ENCODE measurements at regions not wholly inside any gene's neighbourhood (a gene's known extent, or its start where the extent isn't known, plus 50 kb on each side); places are given as distances from the start of the nearest gene placed in this dataset.

- TF ChIP-seq, protein P1, sequence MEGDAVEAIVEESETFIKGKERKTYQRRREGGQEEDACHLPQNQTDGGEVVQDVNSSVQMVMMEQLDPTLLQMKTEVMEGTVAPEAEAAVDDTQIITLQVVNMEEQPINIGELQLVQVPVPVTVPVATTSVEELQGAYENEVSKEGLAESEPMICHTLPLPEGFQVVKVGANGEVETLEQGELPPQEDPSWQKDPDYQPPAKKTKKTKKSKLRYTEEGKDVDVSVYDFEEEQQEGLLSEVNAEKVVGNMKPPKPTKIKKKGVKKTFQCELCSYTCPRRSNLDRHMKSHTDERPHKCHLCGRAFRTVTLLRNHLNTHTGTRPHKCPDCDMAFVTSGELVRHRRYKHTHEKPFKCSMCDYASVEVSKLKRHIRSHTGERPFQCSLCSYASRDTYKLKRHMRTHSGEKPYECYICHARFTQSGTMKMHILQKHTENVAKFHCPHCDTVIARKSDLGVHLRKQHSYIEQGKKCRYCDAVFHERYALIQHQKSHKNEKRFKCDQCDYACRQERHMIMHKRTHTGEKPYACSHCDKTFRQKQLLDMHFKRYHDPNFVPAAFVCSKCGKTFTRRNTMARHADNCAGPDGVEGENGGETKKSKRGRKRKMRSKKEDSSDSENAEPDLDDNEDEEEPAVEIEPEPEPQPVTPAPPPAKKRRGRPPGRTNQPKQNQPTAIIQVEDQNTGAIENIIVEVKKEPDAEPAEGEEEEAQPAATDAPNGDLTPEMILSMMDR (IDR thresholded peaks at IDR 0.05; ENCODE audit: low read depth, low read length), result no peak
- H3K4me3 ChIP-seq (ENCODE audit: low read depth, low read length), result no peak overlapping the region
- DNase-seq (ENCODE audit: low read depth, low spot score), result no peak
- in situ Hi-C loops (cut with HindIII; ENCODE audit: low sequenced_read_pairs), result no loop called here
Observed at GRCh38 chr5:86806206-86806605, 188.5 kb downstream of the COX7C start.

- no peak overlapping the region for H3K4me3 ChIP-seq (ENCODE audit: low read depth, low read length)
- DNase-seq (ENCODE audit: low read depth, low spot score), result no peak
- in situ Hi-C loops (cut with HindIII; ENCODE audit: low sequenced_read_pairs), result no loop called here
- TF ChIP-seq, protein P1 (IDR thresholded peaks at IDR 0.05; ENCODE audit: low read depth, low read length), result no peak
Observed at GRCh38 chr5:86807046-86808031, 189.6 kb downstream of the COX7C start.

- no peak for DNase-seq (ENCODE audit: low read depth, low spot score)
- TF ChIP-seq, protein P1 (IDR thresholded peaks at IDR 0.05; ENCODE audit: low read depth, low read length), result no peak
- H3K4me3 ChIP-seq (ENCODE audit: low read depth, low read length), result no peak overlapping the region
- in situ Hi-C loops (cut with HindIII; ENCODE audit: low sequenced_read_pairs), result no loop called here
Observed at GRCh38 chr5:86814315-86814714, 196.6 kb downstream of the COX7C start.

DNA sequence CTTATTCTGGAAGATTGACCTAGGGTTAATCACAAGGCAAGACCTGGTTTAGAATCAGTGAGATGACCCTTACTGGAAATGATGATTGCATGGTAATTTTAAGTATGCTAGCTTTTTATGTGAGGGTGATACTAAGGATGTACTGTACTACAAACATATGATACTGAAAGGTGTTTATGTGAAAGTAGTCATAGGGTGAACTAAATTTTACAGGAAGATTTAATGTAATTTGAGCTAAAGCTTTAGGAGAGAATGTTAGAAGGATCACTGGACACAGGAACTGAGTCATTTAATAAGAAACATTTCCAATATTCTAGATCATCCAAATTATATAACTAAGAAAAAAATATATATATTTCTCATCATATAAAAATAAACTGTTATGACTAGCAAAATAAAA, 197.2 kb downstream of the COX7C start:
- H3K4me3 ChIP-seq (ENCODE audit: low read depth, low read length), result no peak overlapping the region
- in situ Hi-C loops (cut with HindIII; ENCODE audit: low sequenced_read_pairs), result no loop called here
- no peak for DNase-seq (ENCODE audit: low read depth, low spot score)
- TF ChIP-seq, protein P1 (IDR thresholded peaks at IDR 0.05; ENCODE audit: low read depth, low read length), result no peak

- no peak overlapping the region for H3K4me3 ChIP-seq (ENCODE audit: low read depth, low read length)
- in situ Hi-C loops (cut with HindIII; ENCODE audit: low sequenced_read_pairs), result no loop called here
- DNase-seq (ENCODE audit: low read depth, low spot score), result no peak
- TF ChIP-seq, protein P1 (IDR thresholded peaks at IDR 0.05; ENCODE audit: low read depth, low read length), result no peak
Observed at GRCh38 chr5:86824637-86825036, 206.9 kb downstream of the COX7C start.

DNA sequence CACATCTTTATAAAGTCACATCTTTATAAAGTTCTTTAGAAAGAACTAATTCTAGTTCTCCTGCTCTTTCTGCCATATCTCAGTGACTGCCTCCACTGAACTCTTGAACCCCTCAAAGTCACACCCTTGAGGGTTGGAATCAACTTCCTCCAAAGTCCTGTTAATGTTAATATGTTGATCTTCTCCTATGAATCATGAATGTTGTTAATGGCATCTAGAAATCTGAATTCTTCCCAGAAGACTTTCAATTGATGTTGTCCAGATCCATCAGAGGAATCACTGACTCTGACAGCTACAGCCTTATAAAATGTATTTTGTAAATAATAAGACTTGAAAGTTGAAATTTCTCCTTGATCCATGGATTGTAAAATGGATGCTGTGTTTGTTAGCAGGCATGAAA, 213.4 kb downstream of the COX7C start:
- in situ Hi-C loops (cut with HindIII; ENCODE audit: low sequenced_read_pairs), result no loop called here
- DNase-seq (ENCODE audit: low read depth, low spot score), result no peak
- TF ChIP-seq, protein P1 (IDR thresholded peaks at IDR 0.05; ENCODE audit: low read depth, low read length), result no peak
- H3K4me3 ChIP-seq (ENCODE audit: low read depth, low read length), result no peak overlapping the region
